Fibroblast of skin of back (primary cell): ENCODE measurements at regions not wholly inside any gene's neighbourhood (a gene's known extent, or its start where the extent isn't known, plus 50 kb on each side); places are given as distances from the start of the nearest gene placed in this dataset.
"Not testable (repeated sequence)": the region's sequence is repeated elsewhere in the genome, so short reads cannot be mapped to it uniquely, and the experiment has no call there.

Experiments used
- DNase-seq: peaks from one replicate; pipeline ENCODE4 v3.0.0-alpha.2; 2013

GRCh38 chr2:54031288-54031687 is 60.5 kb upstream of the PSME4 start:
- DNase-seq = not testable (repeated sequence)

GRCh38 chr2:54030806-54031205 is 60.0 kb upstream of the PSME4 start:
- no peak for DNase-seq

GRCh38 chr2:54030396-54030741 is 59.6 kb upstream of the PSME4 start:
- no peak for DNase-seq

DNA sequence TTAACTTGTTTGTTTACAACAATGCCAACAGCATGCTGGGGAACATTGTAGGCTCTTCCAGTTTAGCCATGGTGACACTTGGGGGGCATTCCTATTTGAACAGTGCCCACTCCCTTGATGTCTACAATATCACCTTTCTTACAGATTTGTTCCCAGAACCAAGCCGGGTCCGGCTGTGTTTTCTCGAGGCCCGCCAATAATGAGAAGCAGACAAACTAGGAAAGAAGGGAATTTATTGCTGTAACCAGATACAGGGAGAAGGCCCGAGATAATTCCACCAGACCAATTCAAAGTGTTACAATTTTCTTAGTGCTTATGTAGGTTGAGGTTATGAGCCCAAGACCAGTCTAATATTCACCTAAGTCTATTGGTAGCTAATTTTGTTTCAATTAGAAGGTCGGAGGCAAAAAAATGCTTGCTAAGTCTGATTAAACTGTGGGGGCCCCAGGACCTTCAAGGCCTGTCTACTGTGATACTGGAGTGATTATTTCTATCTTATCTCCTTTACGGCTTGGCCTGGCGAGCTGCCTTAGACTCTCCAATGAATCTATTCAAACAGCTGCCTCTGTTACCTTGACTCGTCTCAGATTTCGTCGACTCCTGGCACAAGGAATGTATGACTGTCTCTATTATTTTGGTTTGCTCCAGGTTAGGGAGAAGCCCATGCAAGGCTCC is 59.1 kb upstream of the PSME4 start:
- no peak for DNase-seq

DNA sequence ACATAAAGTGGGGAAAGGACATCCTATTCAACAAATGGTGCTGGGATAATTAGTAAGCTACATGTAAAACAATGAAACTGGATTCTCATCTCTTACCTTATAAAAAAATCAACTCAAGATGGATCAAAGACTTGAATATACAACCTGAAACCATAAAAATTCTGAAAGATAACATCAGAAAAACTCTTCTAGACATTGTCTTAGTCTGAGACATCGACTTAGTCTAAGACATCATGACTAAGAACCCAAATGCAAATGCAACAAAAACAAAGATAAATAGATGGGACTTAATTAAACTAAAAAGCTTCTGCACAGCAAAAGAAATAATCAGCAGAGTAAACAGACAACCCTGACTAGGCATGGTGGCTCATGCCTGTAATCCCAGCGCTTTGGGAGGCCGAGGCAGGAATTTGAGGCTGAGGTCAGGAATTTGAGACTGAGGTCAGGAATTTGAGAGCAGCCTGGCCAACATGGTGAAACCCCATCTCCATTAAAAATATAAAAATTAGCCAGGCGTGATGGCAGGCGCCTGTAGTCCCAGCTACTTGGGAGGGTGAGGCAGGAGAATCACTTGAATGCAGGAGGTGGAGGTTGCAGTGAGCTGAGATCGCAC is 54.8 kb upstream of the PSME4 start:
- not testable (repeated sequence) for DNase-seq

DNA sequence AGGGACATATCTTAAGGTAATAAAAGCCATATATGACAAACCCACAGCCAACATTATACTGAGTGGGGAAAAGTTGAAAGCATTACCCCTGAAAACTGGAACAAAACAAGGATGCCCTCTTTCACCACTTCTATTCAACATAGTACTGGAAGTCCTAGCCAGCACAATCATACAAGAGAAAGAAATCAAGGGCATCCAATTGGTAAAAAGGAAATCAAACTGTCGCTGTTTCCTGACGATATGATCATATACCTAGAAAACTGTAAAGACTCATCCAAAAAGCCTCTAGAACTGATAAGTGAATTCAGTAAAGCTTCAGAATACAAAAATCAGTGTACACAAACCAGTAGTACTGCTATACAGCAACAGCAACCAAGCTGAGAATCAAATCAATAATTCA is 53.8 kb upstream of the PSME4 start:
- DNase-seq = no peak

- DNase-seq = no peak
Measured at GRCh38 chr2:54021702-54022101, 50.9 kb upstream of the PSME4 start.

DNA sequence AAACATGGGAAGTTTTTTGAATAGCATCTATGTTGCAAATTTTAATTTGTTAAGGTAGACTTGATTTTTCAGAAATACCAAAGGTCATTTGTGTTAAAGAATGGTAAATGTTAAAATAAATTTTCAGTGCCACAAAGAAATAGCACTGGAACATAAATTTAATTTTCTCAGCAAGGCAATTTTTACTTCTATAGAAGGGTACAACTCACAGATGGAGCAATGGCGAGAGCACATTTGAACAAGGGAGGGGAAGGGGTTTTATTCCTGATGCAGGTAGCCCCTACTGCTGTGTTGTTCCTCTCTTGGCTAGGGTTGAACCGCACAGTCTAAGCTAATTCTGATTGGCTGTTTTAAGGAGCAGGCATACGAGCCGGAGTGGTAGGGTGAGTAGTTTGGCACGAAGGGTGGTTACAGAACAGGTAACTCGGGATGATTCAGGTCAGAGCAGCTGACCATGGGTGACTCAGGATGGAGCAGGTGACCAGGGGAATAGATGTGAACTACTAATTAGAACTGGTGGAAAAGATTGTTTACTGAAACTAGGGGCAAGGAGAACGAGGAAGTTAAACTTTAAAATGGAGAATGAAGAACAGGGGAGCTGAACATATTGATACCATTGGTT is 50.1 kb upstream of the PSME4 start:
- no peak for DNase-seq
